Vagina (tissue), 2 donors: ENCODE measurements at regions not wholly inside any gene's neighbourhood (a gene's known extent, or its start where the extent isn't known, plus 50 kb on each side); places are given as distances from the start of the nearest gene placed in this dataset.

Experiments
- POLR2A ChIP-seq, 2 donors: fragments of 450-650 bp; IDR thresholded peaks; one replicate each; pipeline ENCODE4 v1.6.1; 2017; ENCODE audit warnings: antibody characterized with exemption in 2 of 2, mild to moderate bottlenecking in 2 of 2, moderate library complexity in 2 of 2
- POLR2AphosphoS5 ChIP-seq, 2 donors: sonication (generic); formaldehyde crosslinking; IDR thresholded peaks; one replicate each; pipeline ENCODE4 v1.9.0; 2017; ENCODE audit warnings: antibody characterized with exemption in 2 of 2, mild to moderate bottlenecking in 2 of 2, low read depth in 1 of 2; ENCODE audit not compliant: insufficient read depth in 1 of 2
- TF ChIP-seq, protein P1 (sequence below), 3 experiments: fragments of 450-650 bp in 2 of 3; fragments of 200-600 bp in 1 of 3; sonication (generic) in 1 of 3; IDR thresholded peaks; one replicate each; pipeline ENCODE4 v1.5.1; 2017 to 2019; ENCODE audit warnings: antibody characterized with exemption in 3 of 3, mild to moderate bottlenecking in 2 of 3, moderate library complexity in 2 of 3

DNA sequence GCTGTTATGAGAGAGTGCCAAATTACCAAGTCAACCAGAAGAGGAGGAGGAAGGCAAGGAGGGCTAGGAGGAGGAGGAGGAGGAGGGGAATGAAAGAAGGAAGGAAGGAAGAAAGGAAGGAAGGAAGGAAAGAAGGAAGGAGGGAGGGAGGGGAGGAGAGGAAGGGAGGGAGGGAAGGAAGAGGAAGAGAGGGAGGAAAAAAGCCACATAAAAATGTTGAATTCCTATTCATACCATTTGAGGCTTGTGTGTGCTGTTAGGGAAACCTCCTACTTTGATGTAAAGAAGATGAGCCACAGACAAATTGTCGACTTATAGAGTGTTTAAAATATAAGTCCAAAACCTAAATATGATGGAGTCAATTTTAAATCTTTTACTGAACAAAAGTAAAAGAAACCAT lies 65.3 kb upstream of the MYLIP start:
- no peak for TF ChIP-seq POLR2A (IDR thresholded peaks at IDR 0.05)
- TF ChIP-seq, protein P1, sequence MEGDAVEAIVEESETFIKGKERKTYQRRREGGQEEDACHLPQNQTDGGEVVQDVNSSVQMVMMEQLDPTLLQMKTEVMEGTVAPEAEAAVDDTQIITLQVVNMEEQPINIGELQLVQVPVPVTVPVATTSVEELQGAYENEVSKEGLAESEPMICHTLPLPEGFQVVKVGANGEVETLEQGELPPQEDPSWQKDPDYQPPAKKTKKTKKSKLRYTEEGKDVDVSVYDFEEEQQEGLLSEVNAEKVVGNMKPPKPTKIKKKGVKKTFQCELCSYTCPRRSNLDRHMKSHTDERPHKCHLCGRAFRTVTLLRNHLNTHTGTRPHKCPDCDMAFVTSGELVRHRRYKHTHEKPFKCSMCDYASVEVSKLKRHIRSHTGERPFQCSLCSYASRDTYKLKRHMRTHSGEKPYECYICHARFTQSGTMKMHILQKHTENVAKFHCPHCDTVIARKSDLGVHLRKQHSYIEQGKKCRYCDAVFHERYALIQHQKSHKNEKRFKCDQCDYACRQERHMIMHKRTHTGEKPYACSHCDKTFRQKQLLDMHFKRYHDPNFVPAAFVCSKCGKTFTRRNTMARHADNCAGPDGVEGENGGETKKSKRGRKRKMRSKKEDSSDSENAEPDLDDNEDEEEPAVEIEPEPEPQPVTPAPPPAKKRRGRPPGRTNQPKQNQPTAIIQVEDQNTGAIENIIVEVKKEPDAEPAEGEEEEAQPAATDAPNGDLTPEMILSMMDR (IDR thresholded peaks at IDR 0.05): no peak
- no peak for TF ChIP-seq POLR2AphosphoS5 (IDR thresholded peaks at IDR 0.05; ENCODE audit: insufficient read depth in 1 of 2, low read depth in 1 of 2)
